Fibroblast of villous mesenchyme (primary cell): ENCODE measurements at regions not wholly inside any gene's neighbourhood (a gene's known extent, or its start where the extent isn't known, plus 50 kb on each side); places are given as distances from the start of the nearest gene placed in this dataset.

Experiments
- DNase-seq: peaks from one replicate; pipeline ENCODE4 v3.0.0-alpha.2; 2010; ENCODE audit warnings: low read depth
- H3K4me3 ChIP-seq: 2 replicates; pipeline ENCODE4 v1.5.1; 2011; ENCODE audit warnings: low read depth, mild to moderate bottlenecking, low read length
- TF ChIP-seq, protein P1 (sequence below): IDR thresholded peaks from 2 replicates; pipeline ENCODE4 v1.5.1; 2012; ENCODE audit warnings: low read depth, mild to moderate bottlenecking, low read length; ENCODE audit not compliant: insufficient read depth

DNA sequence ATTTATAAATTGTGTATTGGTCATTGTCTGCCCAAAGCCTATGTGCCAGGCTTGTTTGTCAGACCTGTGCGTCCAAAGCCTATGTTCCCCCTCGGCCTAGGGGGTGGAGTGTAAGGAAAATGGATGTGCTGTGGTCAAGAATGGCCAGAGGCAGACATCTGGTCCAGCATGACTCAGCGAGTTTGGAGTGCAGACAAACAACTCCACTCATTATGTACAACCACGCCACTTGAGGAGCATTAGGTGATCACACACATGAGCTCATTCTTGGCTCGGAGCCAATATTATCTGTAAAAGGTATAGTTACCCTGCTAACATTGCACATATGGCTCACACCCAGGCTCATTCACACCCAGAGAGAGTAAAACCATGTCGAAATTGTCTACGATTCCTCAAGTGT is 1047.6 kb upstream of the ADGRL4 start:
- H3K4me3 ChIP-seq = no peak overlapping the region
- TF ChIP-seq, protein P1, sequence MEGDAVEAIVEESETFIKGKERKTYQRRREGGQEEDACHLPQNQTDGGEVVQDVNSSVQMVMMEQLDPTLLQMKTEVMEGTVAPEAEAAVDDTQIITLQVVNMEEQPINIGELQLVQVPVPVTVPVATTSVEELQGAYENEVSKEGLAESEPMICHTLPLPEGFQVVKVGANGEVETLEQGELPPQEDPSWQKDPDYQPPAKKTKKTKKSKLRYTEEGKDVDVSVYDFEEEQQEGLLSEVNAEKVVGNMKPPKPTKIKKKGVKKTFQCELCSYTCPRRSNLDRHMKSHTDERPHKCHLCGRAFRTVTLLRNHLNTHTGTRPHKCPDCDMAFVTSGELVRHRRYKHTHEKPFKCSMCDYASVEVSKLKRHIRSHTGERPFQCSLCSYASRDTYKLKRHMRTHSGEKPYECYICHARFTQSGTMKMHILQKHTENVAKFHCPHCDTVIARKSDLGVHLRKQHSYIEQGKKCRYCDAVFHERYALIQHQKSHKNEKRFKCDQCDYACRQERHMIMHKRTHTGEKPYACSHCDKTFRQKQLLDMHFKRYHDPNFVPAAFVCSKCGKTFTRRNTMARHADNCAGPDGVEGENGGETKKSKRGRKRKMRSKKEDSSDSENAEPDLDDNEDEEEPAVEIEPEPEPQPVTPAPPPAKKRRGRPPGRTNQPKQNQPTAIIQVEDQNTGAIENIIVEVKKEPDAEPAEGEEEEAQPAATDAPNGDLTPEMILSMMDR = no peak
- peak; percentile 18 for DNase-seq

DNA sequence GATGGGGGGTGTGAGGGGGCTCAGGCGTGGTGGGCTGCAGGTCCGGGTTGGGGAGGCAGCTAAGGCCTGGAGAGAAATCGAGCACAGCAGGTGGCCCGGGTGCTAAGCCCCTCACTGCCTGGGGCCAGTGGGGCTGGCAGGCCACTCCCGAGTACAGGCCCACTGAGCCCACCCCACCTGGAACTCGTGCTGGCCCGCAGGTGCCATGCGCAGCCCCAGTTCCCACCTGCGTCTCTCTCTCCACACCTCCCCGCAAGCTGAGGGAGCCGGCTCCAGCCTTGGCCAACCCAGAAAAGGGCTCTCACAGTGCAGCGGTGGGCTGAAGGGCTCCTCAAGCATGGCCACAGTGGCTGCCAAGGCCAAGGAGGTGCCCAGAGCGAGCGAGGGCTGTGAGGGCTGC is 1047.1 kb upstream of the ADGRL4 start:
- TF ChIP-seq, protein P1 = no peak
- DNase-seq = no peak

GRCh38 chr1:80050523-80050922 is 1044.0 kb upstream of the ADGRL4 start:
- no peak overlapping the region for H3K4me3 ChIP-seq
- TF ChIP-seq, protein P1 = no peak
- DNase-seq = no peak

More for the DNA sequence above, 1047.1 kb upstream of the ADGRL4 start:
- no peak overlapping the region for H3K4me3 ChIP-seq

DNA sequence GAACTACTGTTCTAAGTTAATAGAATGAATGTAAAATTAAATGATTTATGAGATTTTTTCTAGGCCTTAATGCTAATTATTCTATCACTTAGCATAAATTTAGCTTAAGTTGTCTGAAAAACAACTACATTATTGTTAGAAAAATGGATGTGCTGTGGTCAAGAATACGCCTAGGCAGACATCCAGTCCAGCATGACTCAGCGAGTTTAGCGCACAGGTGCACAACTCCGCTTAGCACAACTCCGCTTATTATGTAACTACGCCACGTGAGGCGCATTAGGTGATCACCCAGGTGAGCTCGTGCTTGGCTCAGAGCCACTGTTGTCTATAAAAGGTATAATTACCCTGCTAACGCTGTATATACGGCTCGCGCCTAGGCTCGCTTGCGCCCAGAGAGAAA is 1043.6 kb upstream of the ADGRL4 start:
- TF ChIP-seq, protein P1 = no peak
- H3K4me3 ChIP-seq = no peak overlapping the region
- no peak for DNase-seq

GRCh38 chr1:80048716-80049115 is 1042.2 kb upstream of the ADGRL4 start:
- H3K4me3 ChIP-seq = no peak overlapping the region
- TF ChIP-seq, protein P1 = no peak
- DNase-seq = no peak

- TF ChIP-seq, protein P1 = no peak
- DNase-seq = no peak
- H3K4me3 ChIP-seq = no peak overlapping the region
Measured at GRCh38 chr1:80047791-80048190, 1041.3 kb upstream of the ADGRL4 start.

DNA sequence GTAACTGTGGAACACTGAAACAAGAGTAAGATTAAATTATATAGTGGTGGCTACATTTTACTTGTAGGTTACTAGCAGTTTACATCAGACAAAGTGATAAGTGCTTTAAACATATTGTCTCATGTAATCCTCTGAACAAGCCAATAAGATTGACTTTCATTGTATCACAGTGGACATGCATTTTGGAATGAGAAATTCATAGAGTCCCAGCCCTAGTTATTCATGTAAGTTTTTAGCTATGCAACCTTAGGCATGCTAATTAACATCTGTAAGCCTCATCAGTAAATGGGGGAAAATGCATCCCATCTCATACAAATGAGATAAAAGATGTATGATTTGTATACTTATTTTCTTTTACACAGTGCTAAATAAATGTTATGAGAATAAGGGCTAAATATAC is 1038.1 kb upstream of the ADGRL4 start:
- TF ChIP-seq, protein P1 = no peak
- no peak for DNase-seq
- H3K4me3 ChIP-seq = no peak overlapping the region
